ENCODE measurements at regions not wholly inside any gene's neighbourhood (a gene's known extent, or its start where the extent isn't known, plus 50 kb on each side); places are given as distances from the start of the nearest gene placed in this dataset.

GRCh38 chr1:22196041-22196440, 53.1 kb upstream of the WNT4 start:
- Mint-ChIP-seq H3K4me1 (no peaks in the 10 kb centered on the region), H3K27me3 (ENCODE audit: low read depth, poor library complexity) (peaks cover 41% of the 10 kb centered on the region), H3K27ac (no peak overlapping the region), H3K4me3 (no peak overlapping the region), H3K36me3 (ENCODE audit: low read depth) (no peaks in the 10 kb centered on the region), H3K9me3 (no peaks in the 10 kb centered on the region)
- TF ChIP-seq CTCF (IDR thresholded peaks at IDR 0.05), result no peak
- no peak for DNase-seq

GRCh38 chr1:22196641-22197040, 53.7 kb upstream of the WNT4 start:
- Mint-ChIP-seq H3K9me3 (no peaks in the 10 kb centered on the region), H3K27me3 (ENCODE audit: low read depth, poor library complexity) (peaks cover 39% of the 10 kb centered on the region), H3K36me3 (ENCODE audit: low read depth) (no peaks in the 10 kb centered on the region), H3K4me1 (no peaks in the 10 kb centered on the region), H3K4me3 (no peak overlapping the region), H3K27ac (no peak overlapping the region)
- DNase-seq, result no peak
- TF ChIP-seq CTCF (IDR thresholded peaks at IDR 0.05), result no peak

- Mint-ChIP-seq H3K4me1 (no peaks in the 10 kb centered on the region), H3K36me3 (ENCODE audit: low read depth) (no peaks in the 10 kb centered on the region)
These were observed 54.7 kb upstream of the WNT4 start for GRCh38 chr1:22197644-22198043.

GRCh38 chr1:22201023-22201422, 58.1 kb upstream of the WNT4 start:
- peaks cover 52% of the 10 kb centered on the region for H3K27me3 Mint-ChIP-seq (ENCODE audit: low read depth, poor library complexity)

More at GRCh38 chr1:22197644-22198043, 54.7 kb upstream of the WNT4 start:
- DNase-seq, result no peak
- TF ChIP-seq CTCF (IDR thresholded peaks at IDR 0.05), result no peak
- Mint-ChIP-seq H3K27me3 (ENCODE audit: low read depth, poor library complexity) (peaks cover 36% of the 10 kb centered on the region), H3K4me3 (no peak overlapping the region), H3K27ac (no peak overlapping the region), H3K9me3 (no peaks in the 10 kb centered on the region)

GRCh38 chr1:22203335-22203734, 60.4 kb upstream of the WNT4 start:
- H3K4me1 Mint-ChIP-seq, result peaks cover 11% of the 10 kb centered on the region

More at GRCh38 chr1:22201023-22201422, 58.1 kb upstream of the WNT4 start:
- no peak overlapping the region for H3K27ac Mint-ChIP-seq
- no peaks in the 10 kb centered on the region for H3K9me3 Mint-ChIP-seq
- no peaks in the 10 kb centered on the region for H3K36me3 Mint-ChIP-seq (ENCODE audit: low read depth)
- no peak overlapping the region for H3K4me3 Mint-ChIP-seq
- no peak for DNase-seq
- no peak for TF ChIP-seq CTCF (IDR thresholded peaks at IDR 0.05)
- no peaks in the 10 kb centered on the region for H3K4me1 Mint-ChIP-seq

More at GRCh38 chr1:22203335-22203734, 60.4 kb upstream of the WNT4 start:
- Mint-ChIP-seq H3K4me3 (no peak overlapping the region), H3K27me3 (ENCODE audit: low read depth, poor library complexity) (peaks cover 60% of the 10 kb centered on the region), H3K27ac (no peak overlapping the region), H3K36me3 (ENCODE audit: low read depth) (no peaks in the 10 kb centered on the region), H3K9me3 (no peaks in the 10 kb centered on the region)
- no peak for DNase-seq
- no peak for TF ChIP-seq CTCF (IDR thresholded peaks at IDR 0.05)

All from nephron progenitor cell (in vitro differentiated cells).